ENCODE measurements at regions not wholly inside any gene's neighbourhood (a gene's known extent, or its start where the extent isn't known, plus 50 kb on each side); places are given as distances from the start of the nearest gene placed in this dataset.
A peak's percentile ranks its signal among the peaks of the same experiment; 100 is the strongest.
"Not testable (repeated sequence)": the region's sequence is repeated elsewhere in the genome, so short reads cannot be mapped to it uniquely, and the experiment has no call there.

DNA sequence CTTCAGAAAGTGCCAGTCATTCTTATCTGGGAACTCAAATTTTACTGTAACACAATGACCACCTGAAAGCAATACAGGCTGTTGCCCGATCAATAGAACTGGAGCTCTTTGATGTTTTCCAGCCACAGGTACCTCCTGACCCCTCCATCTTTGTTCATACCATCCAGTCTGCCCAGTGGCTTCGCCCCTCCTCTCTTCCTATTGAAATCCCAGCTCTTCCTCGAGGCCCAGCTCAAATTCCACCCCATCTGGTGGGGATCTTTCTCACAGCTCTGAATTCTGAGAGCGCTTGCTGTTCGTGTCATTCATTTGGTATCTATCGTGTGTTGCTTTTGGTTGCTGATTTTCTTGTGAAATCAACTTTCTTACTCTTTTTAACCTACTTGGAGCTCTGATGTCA, 87.9 kb upstream of the CNKSR3 start:
- no peak for DNase-seq (ENCODE audit: low read depth)

DNA sequence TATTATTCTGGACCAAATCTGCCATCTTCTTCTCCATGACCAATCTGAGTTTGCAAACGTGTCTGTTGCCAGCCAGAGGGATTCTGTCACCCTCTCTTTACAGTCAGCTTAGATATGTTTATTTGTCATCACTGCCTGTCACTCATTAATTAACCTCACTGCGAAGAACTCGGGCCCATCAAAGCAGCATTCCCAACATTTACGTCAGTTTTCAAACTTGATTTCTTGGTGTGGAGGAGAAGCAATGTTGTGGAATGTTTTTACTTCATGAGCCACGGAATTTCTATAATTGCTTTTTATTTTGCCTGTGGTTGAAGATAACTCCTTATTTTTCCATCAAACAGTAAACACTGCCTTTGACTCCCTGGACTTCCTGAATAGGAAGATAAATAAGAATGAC, 91.8 kb upstream of the CNKSR3 start:
- no peak for DNase-seq (ENCODE audit: low read depth)

DNA sequence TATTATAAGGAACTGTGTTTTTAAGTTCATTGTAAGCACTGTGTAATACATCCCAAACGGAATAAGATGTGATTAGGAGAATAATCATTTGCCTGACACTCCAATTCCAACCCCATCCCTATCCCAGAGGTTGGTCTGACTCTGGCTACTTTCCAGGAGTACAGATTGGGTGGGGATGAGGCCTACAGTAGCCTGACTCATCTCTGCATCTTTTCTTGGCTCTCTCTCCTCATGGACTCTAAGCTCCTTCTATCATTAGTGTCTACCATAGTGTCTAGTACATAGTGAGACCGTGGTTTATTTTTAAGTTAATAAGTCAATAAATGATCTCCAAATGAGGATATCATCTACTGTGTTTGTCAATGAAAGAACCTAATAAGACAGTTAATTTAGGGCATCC, 92.2 kb upstream of the CNKSR3 start:
- no peak for DNase-seq (ENCODE audit: low read depth)

DNA sequence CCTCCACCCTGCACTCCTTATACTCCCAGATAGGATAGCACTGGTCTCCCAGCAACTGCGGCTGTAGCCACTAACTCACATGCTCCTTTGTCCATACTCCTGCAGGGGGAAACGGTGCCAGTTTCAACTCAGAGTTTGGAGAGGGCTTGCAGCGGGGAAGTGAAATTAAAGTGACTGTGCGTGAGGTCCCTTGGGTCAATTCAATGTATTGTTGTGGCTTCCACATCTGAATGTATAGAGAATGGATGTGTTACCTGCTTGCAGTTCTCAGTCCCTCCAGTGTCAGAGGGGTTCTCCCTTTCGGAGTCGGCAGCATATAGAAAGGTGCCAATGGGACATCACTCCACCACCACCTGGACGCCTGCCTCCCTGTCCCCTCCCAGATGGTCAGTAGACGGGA, 93.6 kb upstream of the CNKSR3 start:
- DNase-seq (ENCODE audit: low read depth) = no peak

DNA sequence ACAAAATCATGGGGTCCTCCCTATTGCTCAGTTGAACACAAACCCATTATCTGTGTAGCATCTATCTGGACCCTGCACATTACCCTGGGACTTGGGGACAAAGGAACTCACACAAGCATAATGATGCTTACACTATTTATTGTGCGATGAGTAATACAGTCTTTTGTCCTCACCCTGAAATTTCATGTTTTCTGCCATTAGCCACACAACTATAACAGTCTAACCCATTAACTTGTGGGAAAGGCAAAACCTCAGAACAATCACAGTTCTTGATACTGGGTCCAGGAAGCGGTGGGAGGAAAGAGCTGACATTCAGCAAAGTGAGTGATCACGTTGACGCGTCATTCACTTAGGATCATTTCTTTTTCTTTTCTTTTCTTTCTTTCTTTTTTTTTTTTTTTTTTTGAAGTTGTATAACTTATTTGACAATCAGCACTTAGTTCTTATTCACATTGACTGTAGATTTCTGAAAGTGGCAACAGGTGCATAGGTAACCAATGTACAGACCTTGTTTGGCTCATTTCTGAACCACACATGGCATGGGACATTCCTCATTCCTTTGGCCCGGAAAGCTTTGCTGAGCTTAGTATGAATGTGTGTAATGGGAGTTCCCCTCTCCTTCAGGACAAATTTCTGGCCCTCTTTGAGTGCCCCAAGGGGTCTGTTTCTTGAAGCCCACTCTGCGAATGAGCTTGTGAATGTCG, 94.8 kb upstream of the CNKSR3 start:
- no peak for DNase-seq (ENCODE audit: low read depth)

DNA sequence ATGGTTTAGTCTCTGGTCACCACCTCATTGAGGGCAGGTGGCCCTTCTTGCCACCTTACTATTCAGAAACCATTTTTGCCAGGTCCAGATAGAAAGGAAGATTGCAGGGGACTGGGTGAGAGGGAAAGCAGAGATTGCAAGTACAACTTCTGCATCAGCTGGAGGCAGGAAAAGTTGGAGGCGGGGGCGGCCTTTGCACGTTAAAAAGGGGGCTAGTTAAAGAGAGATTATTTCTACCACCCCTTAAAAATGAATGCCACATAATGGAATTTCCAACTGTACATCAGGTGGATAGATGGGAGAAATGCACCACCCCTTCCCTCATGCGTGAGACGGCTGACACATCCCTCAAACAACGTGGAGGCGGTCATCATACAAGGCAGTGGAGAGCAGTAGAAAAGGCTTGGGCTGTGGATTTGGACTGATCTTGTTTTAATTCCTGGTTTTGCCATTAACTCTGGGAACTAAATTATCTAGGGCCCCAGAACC, 95.4 kb upstream of the CNKSR3 start:
- no peak for DNase-seq (ENCODE audit: low read depth)

DNA sequence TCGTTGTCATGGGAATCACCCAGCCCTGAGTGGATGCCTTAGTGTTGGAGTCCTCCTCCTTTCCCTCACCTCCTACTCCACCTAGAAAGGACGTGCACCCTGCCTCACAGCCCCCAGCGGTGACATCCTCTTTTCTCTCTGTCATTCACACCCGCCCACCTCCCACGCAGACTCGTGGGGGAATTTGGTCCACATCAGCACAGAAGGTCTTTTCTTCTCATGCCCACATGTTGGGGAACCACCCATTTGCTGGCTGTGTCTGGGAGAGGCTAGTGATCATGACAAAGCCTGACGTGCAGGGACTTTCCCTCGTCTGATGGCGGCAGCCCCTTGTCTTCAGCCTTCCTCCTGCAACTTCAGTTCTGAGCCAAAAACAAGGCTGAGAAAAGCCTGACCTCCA, 96.0 kb upstream of the CNKSR3 start:
- no peak for DNase-seq (ENCODE audit: low read depth)

DNA sequence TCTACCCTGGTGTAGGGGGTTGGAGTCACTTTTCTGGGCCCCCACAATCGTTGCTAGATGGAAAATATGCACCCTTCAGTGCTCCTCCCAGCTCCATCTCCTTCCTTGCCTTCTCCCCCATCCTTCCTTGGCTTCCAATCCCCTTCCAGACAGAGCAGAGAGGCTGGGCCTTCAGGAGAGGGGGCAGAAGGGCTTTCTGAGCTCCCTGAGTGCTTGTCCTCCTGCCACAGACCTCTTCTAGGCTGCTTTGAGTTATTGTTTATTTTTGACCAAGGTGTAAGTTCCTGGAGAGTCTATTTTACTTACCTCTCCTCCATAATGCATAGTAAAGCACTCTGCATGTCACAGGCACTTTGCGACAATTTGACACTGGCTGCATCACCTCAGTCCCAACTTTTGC, 96.4 kb upstream of the CNKSR3 start:
- no peak for DNase-seq (ENCODE audit: low read depth)

DNA sequence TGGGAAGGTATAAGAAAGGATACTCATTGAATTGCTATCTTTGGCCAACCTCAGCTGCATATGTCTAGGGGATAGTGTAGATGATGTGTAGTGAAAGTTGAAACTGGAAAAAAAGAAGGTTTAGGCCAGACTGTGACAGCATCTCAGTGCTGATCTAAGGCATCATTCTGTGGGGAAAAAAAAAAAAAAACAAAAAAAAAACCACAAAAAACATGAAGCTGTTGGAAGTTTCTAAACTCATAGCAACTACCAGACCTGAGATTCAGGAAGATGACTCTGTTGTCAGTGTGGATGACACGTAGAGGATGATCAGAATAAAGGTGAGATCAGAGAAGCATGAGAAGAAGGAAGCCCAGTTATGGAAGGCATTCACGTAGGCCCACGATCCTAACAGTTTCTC, 100.8 kb upstream of the CNKSR3 start:
- DNase-seq (ENCODE audit: low read depth) = no peak

DNA sequence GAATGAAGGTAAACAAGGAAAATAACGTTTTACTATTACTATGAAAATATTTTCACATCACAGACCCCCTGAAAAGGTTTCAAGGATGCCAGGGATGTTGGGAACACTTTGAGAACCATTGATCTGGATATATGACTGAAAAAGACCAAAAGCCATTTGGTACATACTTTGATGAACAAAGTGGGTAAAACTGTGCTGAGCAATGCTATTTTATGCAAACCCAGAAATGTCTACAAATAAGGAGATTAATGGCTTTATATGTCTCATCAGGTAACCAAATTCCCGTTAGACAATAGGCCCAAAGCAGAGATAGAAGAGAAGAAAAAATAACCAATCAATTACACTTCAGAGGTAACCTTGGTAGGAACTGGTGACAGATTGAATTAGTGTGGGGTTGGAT, 101.4 kb upstream of the CNKSR3 start:
- no peak for DNase-seq (ENCODE audit: low read depth)

DNA sequence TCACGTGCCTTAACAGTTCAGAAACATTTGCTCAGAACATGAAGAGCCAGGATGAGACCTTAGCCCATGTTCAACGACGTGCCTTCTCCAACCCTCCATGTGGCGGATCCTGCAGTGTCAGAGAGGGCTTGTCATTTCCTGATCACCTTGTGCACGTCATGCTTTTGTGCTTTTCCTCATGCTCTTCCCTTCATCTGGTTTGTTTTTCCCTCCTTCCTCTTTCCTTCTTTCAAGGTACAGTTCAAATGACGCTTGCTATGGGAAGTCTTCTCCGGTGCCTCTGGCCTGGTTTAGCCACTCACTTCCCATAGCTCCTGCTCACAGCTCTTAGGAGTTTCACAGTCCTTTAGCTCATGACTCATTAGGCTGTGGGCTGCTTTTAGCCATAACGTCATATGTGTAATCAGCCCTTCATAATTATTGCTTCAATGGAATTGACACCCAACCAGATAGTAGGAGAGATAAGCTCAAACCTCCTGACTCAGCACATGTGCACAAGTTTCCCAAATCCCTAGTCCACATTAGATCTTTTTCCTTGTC, 102.7 kb upstream of the CNKSR3 start:
- peak; percentile 72 for DNase-seq (ENCODE audit: low read depth)

DNA sequence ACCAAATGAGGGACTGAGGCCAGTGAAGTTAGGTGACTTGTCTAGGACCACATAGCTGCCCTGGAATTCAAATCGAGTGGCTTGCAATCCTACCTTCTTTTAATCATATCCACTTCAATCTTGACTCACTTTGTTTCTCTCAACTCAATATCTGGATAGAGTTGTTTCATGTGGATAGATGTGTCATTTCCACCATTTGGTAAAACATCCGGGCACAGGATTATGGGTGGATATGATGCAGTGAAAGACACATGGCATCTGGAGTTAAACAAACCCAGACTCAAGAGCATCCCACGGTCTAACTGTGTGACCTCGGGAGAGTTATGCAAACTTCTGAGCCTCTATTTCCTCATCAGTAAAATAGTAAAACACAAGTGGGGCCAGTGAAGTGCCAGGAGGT, 103.6 kb upstream of the CNKSR3 start:
- no peak for DNase-seq (ENCODE audit: low read depth)

DNA sequence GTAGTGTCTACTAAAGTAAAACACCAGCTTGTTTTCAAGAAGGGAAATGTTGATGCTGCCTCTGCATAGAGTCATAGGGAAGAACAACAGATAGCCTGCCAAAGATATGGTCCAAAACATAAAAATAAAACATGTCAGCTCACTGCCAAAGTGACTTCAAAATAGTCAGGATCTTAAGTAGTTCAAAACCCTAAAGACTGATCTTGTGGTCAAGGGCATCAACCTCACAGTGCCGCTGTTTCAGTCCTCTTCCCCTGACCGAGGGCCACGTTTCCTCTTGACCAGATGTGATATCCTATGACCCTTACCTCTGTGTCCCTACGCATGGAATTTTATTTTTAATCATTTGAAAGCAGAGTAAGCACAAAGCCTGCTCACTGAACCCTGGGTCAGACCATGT, 104.2 kb upstream of the CNKSR3 start:
- DNase-seq (ENCODE audit: low read depth) = no peak

DNA sequence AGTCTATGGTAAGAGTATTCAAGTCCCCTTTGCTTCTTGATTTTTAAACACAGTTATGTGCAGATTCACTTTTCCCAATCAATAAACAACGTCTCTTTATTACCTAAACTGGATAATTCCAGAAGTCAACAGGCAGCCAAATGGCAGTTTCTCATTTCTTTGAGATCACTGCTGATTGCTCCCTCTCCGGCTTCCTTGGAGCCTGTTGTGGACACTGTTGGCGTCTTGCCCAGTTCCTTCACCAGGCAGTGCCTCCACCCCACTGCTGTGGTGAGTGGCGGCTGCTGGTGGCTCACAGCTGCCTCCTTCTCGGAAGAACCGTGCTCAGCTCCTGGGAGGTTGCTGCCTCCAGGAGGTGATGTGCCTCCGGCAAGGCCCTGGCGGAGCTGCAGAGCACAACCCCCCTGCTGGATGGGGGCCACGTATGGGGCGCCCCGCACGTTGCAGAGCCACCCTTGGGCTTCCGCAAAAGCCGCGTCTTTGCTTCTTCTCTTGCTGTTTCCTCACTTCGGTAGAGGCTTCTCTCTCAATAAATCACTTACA, 105.1 kb upstream of the CNKSR3 start:
- peak; percentile 96 for DNase-seq (ENCODE audit: low read depth)

DNA sequence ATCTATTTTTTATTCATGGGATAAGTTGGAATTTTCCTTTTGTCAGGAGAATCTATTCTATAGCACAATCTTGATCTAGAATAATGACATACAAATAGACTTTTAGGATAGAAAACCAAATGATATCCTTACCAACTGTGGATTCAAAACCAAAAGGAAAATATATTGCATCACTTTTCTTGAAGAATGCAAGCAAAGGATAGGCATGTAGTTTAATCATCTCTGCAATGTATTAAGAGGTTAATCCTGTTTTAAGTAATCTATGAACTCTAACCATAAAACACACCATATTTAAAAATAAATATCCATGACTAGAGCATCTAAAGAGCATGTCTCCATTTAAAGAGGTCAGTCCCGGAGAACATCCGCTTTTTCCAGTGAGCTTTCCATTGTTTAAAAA, 106.7 kb upstream of the CNKSR3 start:
- no peak for DNase-seq (ENCODE audit: low read depth)

DNA sequence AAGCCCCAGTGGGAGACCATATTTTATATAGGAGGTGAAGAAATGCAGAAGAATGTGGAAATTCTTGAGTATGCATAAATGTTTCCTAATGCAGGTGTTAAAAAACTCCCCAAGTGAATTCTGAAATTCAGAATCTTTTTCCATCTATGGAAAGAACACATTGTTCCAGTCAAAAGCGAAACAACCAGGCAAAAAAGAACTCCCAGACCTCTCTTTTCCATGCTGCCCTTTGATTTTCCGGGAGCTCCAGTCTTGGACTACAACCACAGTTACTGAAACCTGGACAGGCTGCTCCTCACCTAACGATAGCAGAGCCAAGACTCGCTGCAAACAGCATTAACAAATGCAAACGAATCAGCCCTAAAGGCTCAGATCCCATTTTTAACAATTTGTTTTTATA, 108.7 kb upstream of the CNKSR3 start:
- DNase-seq (ENCODE audit: low read depth) = no peak

DNA sequence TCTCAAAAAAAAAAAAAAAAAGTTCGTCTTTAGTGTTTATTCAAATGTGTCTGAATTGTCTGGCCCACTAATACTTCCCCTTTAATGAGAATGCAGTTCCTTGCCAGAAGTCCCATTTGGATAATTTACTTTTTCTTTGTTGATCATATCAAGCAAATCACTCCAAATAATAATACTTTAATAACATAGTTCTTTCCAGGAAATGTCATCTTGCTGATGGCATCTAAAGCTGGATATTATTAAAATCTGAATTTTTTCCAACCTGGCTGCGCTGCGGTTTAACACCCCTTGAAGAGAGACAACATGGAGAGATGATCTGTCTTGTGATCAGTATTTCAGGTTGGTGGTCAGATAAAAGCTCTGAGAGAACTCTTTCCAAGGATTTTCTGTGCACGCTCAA, 111.2 kb upstream of the CNKSR3 start:
- DNase-seq (ENCODE audit: low read depth) = no peak

DNA sequence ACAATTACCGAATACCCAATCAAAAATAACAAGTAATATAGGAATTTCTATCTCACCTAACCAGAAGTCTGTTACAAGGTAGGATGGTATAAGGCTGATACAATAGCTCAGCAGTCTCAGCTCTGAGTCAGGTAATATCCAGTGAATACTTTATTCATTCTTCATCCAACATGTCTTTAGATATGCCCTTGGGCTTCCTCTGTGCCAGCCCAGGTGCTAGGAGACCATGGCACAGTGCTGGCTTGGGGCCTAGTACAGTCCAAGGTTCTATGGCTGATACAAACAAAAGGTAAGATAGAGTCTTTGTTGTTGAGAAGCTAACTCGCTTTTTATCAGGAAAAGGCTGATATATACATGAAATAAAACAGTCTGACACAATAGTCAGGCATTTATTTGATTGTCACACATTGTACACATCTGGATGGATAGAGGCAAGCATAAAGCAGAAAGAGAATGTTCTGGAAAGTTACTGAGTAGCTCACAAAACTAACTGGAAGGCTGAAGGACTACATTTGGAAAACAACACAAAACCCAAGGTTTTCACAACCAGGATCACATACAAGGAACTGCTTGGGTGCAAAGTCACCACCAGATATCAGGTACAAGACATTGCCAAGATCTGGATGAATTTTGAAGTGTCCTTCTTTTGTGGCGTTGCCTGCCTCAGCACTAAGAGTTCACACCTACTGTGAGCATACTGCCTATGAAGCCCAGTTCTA, 110.4 kb upstream of the SCAF8 start:
- DNase-seq (ENCODE audit: low read depth) = no peak

DNA sequence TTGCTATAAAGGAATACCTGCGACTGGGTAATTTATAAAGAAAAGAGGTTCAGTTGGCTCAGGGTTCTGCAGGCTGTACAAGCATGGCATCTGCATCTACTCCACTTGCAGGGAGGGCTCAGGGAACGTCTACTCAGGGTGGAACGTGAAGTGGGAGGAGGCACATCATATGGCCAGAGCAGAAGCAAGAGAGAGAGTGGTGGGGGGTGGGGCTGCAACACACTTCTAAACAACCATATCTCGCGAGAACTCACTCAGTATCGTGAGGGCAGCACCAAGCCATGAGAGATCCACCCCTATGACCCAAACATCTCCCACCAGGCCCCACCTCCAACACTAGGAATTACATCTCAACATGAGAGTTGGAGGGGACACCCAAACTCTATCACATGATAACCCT, 109.8 kb upstream of the SCAF8 start:
- no peak for DNase-seq (ENCODE audit: low read depth)

DNA sequence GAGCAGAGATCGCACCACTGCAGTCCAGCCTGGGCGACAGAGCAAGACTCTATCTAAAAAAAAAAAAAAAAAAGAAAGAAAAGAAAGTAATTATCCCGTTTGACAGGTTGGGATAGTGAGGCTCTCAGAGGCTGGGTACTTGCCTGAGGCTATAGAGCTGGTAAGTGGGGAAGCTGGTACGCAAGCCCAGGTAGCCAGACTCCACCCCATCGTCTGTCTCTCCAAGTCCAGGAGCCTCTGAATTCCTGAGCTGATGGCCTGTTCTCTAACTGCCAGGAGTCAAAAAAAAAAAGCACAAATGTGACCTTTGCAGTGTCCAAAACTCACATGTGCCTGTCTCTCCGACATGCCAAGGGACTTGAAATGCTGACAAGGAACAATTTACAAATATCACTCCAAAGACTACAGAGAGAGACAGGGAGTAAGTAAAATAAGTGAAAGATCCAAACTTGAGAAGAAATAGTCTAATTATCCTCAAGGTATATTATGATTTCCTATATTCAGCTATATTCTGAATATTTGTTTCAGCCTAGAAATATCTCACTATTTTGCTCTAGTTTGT, 109.1 kb upstream of the SCAF8 start:
- DNase-seq (ENCODE audit: low read depth) = no peak

DNA sequence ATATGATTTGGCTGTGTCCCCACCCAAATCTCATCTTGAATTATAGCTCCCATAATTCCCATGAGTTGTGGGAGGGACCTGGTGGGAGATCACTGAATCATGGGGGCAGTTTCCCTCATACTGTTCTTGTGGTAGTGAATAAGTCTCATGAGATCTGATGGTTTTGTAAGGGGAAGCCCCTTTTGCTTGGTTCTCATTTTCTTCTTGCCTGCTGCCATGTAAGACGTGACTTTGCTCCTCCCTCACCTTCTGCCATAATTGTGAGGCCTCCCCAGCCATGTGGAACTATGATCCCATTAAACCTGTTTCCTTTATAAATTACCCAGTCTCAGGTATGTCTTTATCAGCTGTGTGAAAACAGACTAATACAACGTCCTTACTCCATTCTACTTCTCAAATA, 108.5 kb upstream of the SCAF8 start:
- DNase-seq (ENCODE audit: low read depth) = not testable (repeated sequence)

DNA sequence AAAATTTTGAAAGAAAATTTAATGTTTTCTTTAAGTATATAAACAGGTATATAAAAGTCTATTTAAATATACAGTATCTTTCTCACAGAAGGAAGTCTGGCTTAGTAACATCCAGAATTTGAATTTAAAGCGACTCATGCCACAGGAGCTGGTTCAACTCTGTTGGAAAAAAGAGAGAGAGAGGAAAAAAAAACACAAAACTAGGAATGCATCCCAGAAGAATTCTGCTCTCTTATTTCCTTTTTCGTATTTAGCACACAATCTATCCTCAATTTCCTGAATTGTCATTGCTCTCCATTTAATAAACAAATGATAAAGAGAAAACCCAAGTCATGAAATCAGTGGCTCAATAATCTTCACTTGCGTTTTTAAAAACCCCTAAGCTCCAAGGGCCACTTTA, 107.5 kb upstream of the SCAF8 start:
- no peak for DNase-seq (ENCODE audit: low read depth)
